ENCODE measurements at regions not wholly inside any gene's neighbourhood (a gene's known extent, or its start where the extent isn't known, plus 50 kb on each side); places are given as distances from the start of the nearest gene placed in this dataset.

DNA sequence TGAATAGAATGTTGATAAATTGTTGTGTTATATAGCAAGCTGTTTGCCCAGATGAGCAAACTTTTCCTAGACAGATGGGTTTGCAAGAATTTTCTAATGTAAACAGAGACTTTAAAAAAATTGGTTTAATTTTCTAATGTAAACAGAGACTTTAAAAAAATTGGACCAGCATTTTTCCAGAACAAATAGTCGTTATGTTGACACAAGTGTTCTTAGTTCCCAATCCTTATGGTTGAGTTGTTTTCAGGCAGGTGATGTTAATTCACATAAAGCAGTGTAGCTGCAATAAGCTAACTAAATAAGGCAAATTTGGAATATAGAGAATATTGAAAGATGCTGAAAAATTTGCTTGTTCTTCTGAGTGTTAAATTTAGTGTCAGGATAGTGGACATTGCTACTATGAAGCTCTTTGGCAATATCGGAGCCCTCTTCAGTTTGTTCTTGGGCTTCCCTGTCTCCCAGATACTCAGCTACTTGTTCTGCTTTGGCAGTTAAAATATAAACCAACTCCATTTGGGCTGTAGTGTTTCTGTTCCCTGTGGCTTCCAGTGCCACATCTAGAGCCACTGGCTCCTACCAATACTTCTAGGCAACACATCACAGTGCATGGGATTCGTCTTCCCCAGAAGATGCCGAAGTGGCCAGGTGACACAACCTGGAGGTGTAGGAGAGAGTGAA is 105.7 kb downstream of the DYNAP start:
- no peak for TF ChIP-seq CTCF (IDR thresholded peaks at IDR 0.05)
- TF ChIP-seq POLR2A (IDR thresholded peaks at IDR 0.05; ENCODE audit: low read depth) = no peak
